H1 (cell line): ENCODE measurements at regions not wholly inside any gene's neighbourhood (a gene's known extent, or its start where the extent isn't known, plus 50 kb on each side); places are given as distances from the start of the nearest gene placed in this dataset.

Experiments
- CTCF ChIA-PET: fragments of 300-600 bp; sonication (Branson Sonifier 250); formaldehyde crosslinking; loops from one replicate; lab custom pipeline; 2021; ENCODE audit not compliant: partially characterized antibody; lab: Charles Lee
- POLR2A ChIA-PET: fragments of 300-600 bp; sonication (Branson Sonifier 250); formaldehyde crosslinking; loops from one replicate; lab custom pipeline; 2021; ENCODE audit warnings: inconsistent platforms; ENCODE audit not compliant: partially characterized antibody; lab: Charles Lee
- DNase-seq, 2 experiments: peaks; one replicate each; pipeline versions ENCODE4 v3.0.0 to v3.0.0-alpha.2; 2010 to 2022; ENCODE audit warnings: low spot score in 2 of 2, low read depth in 1 of 2, mixed read lengths in 1 of 2
- FAIRE-seq: peaks from 2 replicates; lab custom pipeline; 2011; peaks lifted over from hg19 to GRCh38; lab: Jason Lieb, UNC
- H2AFZ ChIP-seq: 2 replicates; pipeline ENCODE4 v1.8.1; 2012; ENCODE audit warnings: low read length, inconsistent platforms
- H2AK5ac ChIP-seq: 2 replicates; pipeline ENCODE4 v1.6.1; 2013; ENCODE audit warnings: low read depth, low read length
- H2BK120ac ChIP-seq: replicated peaks from 2 replicates; pipeline ENCODE3; 2013; ENCODE audit warnings: low read depth, low read length, inconsistent platforms
- H2BK12ac ChIP-seq: 2 replicates; pipeline ENCODE4 v1.6.1; 2013; ENCODE audit warnings: low read depth, low read length
- H2BK15ac ChIP-seq: 2 replicates; pipeline ENCODE4 v1.6.1; 2013; ENCODE audit warnings: low read length
- H2BK20ac ChIP-seq: 2 replicates; pipeline ENCODE4 v1.6.1; 2013; ENCODE audit warnings: low read length
- H2BK5ac ChIP-seq: 2 replicates; pipeline ENCODE4 v1.6.1; 2013; ENCODE audit warnings: low read depth, low read length
- H3K14ac ChIP-seq: 2 replicates; pipeline ENCODE4 v1.6.1; 2013; ENCODE audit warnings: inconsistent platforms; ENCODE audit not compliant: insufficient read length
- H3K18ac ChIP-seq: 2 replicates; pipeline ENCODE4 v1.6.1; 2013; ENCODE audit warnings: low read length; ENCODE audit errors: extremely low read depth
- H3K23ac ChIP-seq: 2 replicates; pipeline ENCODE4 v1.6.1; 2013; ENCODE audit warnings: inconsistent platforms; ENCODE audit not compliant: insufficient read length
- H3K23me2 ChIP-seq: 2 replicates; pipeline ENCODE4 v1.6.1; 2013; ENCODE audit warnings: low read depth, low read length
- H3K27ac ChIP-seq: 2 replicates; pipeline ENCODE4 v1.6.1; 2011; ENCODE audit warnings: low read depth, low read length, inconsistent platforms
- H3K27me3 ChIP-seq, 4 experiments: replicated peaks in 1 of 4; 1 replicate in 1 of 4; 2 replicates in 3 of 4; pipeline versions ENCODE4 v1.6.1 to v1.8.1; 2011 to 2013; ENCODE audit warnings: low read length in 3 of 4, mild to moderate bottlenecking in 3 of 4, inconsistent platforms in 2 of 4, mixed read lengths in 2 of 4, moderate library complexity in 1 of 4; ENCODE audit not compliant: control insufficient read depth in 3 of 4, insufficient read depth in 3 of 4; ENCODE audit errors: extremely low read depth in 1 of 4
- H3K36me3 ChIP-seq, 4 experiments: 2 replicates each; pipeline versions ENCODE4 v1.6.1 to v1.8.1; 2011 to 2013; ENCODE audit warnings: mild to moderate bottlenecking in 4 of 4, low read length in 3 of 4, moderate library complexity in 2 of 4, control low read depth in 1 of 4, inconsistent platforms in 1 of 4; ENCODE audit not compliant: insufficient read depth in 4 of 4, control insufficient read depth in 2 of 4
- H3K4ac ChIP-seq: replicated peaks from 2 replicates; pipeline ENCODE3; 2013; ENCODE audit warnings: low read length, low read depth, mixed read lengths, inconsistent platforms; ENCODE audit not compliant: insufficient read length
- H3K4me1 ChIP-seq, 4 experiments: replicated peaks in 1 of 4; 1 replicate in 1 of 4; 2 replicates in 3 of 4; pipeline versions ENCODE4 v1.6.1 to v1.8.1; 2011 to 2013; ENCODE audit warnings: low read length in 3 of 4, inconsistent platforms in 2 of 4, mixed read lengths in 1 of 4; ENCODE audit not compliant: insufficient read depth in 4 of 4, control insufficient read depth in 3 of 4
- H3K4me2 ChIP-seq, 2 experiments: 2 replicates each; pipeline versions ENCODE4 v1.6.1 to v1.8.1; 2011 to 2013; ENCODE audit warnings: low read depth in 2 of 2, low read length in 2 of 2, control low read depth in 1 of 2, inconsistent platforms in 1 of 2, mild to moderate bottlenecking in 1 of 2; ENCODE audit not compliant: insufficient read depth in 1 of 2
- H3K4me3 ChIP-seq, 4 experiments: fragments of 200-600, 300-600 bp in 1 of 4; sonication (generic), shearing (Covaris generic), sonication (Bioruptor Twin) in 1 of 4; 2 replicates each; pipeline versions ENCODE4 v1.5.1 to v1.8.1; 2011 to 2016; ENCODE audit warnings: low read length in 4 of 4, low read depth in 3 of 4, control low read depth in 2 of 4, inconsistent platforms in 2 of 4, mild to moderate bottlenecking in 2 of 4, mixed read lengths in 1 of 4, moderate library complexity in 1 of 4; ENCODE audit not compliant: insufficient read depth in 2 of 4; ENCODE audit errors: extremely low read depth in 1 of 4
- H3K56ac ChIP-seq: replicated peaks from 2 replicates; pipeline ENCODE3; 2013; ENCODE audit warnings: low read depth, mild to moderate bottlenecking, mixed read lengths, low read length, inconsistent platforms; ENCODE audit not compliant: insufficient read length
- H3K79me1 ChIP-seq: 2 replicates; pipeline ENCODE4 v1.6.1; 2013; ENCODE audit warnings: low read depth, low read length, control low read depth
- H3K79me2 ChIP-seq, 2 experiments: 2 replicates each; pipeline versions ENCODE4 v1.6.1 to v1.8.1; 2012 to 2013; ENCODE audit warnings: low read length in 2 of 2, mild to moderate bottlenecking in 2 of 2, inconsistent platforms in 1 of 2; ENCODE audit not compliant: insufficient read depth in 2 of 2, control insufficient read depth in 1 of 2
- H3K9ac ChIP-seq, 4 experiments: replicated peaks in 1 of 4; 1 replicate in 1 of 4; 2 replicates in 3 of 4; pipeline versions ENCODE4 v1.6.1 to v1.8.1; 2011 to 2013; ENCODE audit warnings: low read depth in 3 of 4, low read length in 3 of 4, control low read depth in 2 of 4, mild to moderate bottlenecking in 2 of 4, moderate library complexity in 2 of 4, inconsistent platforms in 1 of 4; ENCODE audit errors: extremely low read depth in 1 of 4
- H3K9me3 ChIP-seq, 2 experiments: 2 replicates each; pipeline versions ENCODE4 v1.6.1 to v1.8.1; 2012 to 2013; ENCODE audit warnings: mild to moderate bottlenecking in 2 of 2, moderate library complexity in 2 of 2, control low read depth in 1 of 2, inconsistent platforms in 1 of 2, low read depth in 1 of 2, low read length in 1 of 2, mixed read lengths in 1 of 2; ENCODE audit not compliant: insufficient read depth in 2 of 2
- H4K20me1 ChIP-seq, 2 experiments: replicated peaks in 1 of 2; 2 replicates each; pipeline versions ENCODE3 to v1.8.1; 2011 to 2013; ENCODE audit warnings: inconsistent platforms in 2 of 2, low read length in 2 of 2, mild to moderate bottlenecking in 1 of 2; ENCODE audit not compliant: insufficient read depth in 2 of 2, control insufficient read depth in 1 of 2
- H4K5ac ChIP-seq: 2 replicates; pipeline ENCODE4 v1.6.1; 2013; ENCODE audit warnings: low read length, low read depth, mixed read lengths, inconsistent platforms; ENCODE audit not compliant: insufficient read length
- H4K8ac ChIP-seq: 2 replicates; pipeline ENCODE4 v1.8.0; 2013; ENCODE audit warnings: mild to moderate bottlenecking, moderate library complexity, low read length, inconsistent platforms; ENCODE audit not compliant: insufficient read depth; ENCODE audit errors: extremely low read depth
- H4K91ac ChIP-seq: replicated peaks from 2 replicates; pipeline ENCODE3; 2013; ENCODE audit warnings: low read length, mixed read lengths, inconsistent platforms; ENCODE audit not compliant: insufficient read length
- KDM4A ChIP-seq: IDR thresholded peaks from one replicate; pipeline ENCODE4 v1.7.1; 2012; ENCODE audit warnings: low read depth, mild to moderate bottlenecking, moderate library complexity, low read length, inconsistent platforms; ENCODE audit not compliant: severe bottlenecking
- NANOG ChIP-seq: IDR thresholded peaks from 2 replicates; pipeline ENCODE4 v1.6.1; 2011; ENCODE audit warnings: low read length, low read depth, mild to moderate bottlenecking, inconsistent platforms; ENCODE audit not compliant: insufficient read depth, poor library complexity, severe bottlenecking
- SAP30 ChIP-seq: fragments of 300-600 bp; sonication (generic); IDR thresholded peaks from 2 replicates; pipeline ENCODE4 v1.7.1; 2012; ENCODE audit warnings: low read length, moderate library complexity, mild to moderate bottlenecking, inconsistent platforms; ENCODE audit not compliant: insufficient read depth, insufficient replicate concordance
- USF2 ChIP-seq: IDR thresholded peaks from 2 replicates; pipeline ENCODE4 v1.6.1; 2011; ENCODE audit warnings: low read length, improper control_type of control experiment
- WGBS, 2 experiments: shearing (Covaris generic) in 1 of 2; methylation state at CpG; one replicate each; pipeline versions ENCODE4 v1.1.6 to v1.1.7; 2013 to 2015; ENCODE audit warnings: low lambda C conversion rate in 2 of 2, mixed read lengths in 2 of 2, inconsistent platforms in 1 of 2, low coverage in 1 of 2, missing lambda C conversion rate in 1 of 2; ENCODE audit not compliant: insufficient replicate concordance in 2 of 2, insufficient coverage in 1 of 2, insufficient read length in 1 of 2; ENCODE audit errors: extremely low coverage in 1 of 2, missing lambda C conversion rate in 1 of 2; 5-methylcytosine and 5-hydroxymethylcytosine counted together
- TF ChIP-seq, protein P1 (sequence below): IDR thresholded peaks from 2 replicates; pipeline ENCODE4 v1.6.1; 2012; ENCODE audit warnings: inconsistent platforms
- TF ChIP-seq, protein P2 (sequence below): IDR thresholded peaks from 2 replicates; pipeline ENCODE4 v1.6.1; 2012; ENCODE audit warnings: inconsistent platforms

GRCh38 chr12:58087423-58088127 is 146.2 kb downstream of the ATP23 start:
- TF ChIP-seq KDM4A = no peak
- TF ChIP-seq, protein P1, sequence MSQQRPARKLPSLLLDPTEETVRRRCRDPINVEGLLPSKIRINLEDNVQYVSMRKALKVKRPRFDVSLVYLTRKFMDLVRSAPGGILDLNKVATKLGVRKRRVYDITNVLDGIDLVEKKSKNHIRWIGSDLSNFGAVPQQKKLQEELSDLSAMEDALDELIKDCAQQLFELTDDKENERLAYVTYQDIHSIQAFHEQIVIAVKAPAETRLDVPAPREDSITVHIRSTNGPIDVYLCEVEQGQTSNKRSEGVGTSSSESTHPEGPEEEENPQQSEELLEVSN = peak; percentile 58; the same call in 1 of the 2 replicates
- TF ChIP-seq SAP30 = no peak
- no peak for TF ChIP-seq NANOG
- TF ChIP-seq USF2 = peak; percentile 22; the same call in 1 of the 2 replicates
- TF ChIP-seq, protein P2, sequence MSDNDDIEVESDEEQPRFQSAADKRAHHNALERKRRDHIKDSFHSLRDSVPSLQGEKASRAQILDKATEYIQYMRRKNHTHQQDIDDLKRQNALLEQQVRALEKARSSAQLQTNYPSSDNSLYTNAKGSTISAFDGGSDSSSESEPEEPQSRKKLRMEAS = peak; percentile 29; the same call in 1 of the 2 replicates
- no peaks in the 10 kb centered on the region for H3K79me2 ChIP-seq
- 65% methylated on average over 11 of the region's 11 CpGs; no CpG with 5 or more reads in 1 of the 2 experiments for WGBS, 2 experiments
- no peaks in the 10 kb centered on the region for H3K23me2 ChIP-seq
- no peaks in the 10 kb centered on the region for H3K27me3 ChIP-seq
- no peaks in the 10 kb centered on the region for H4K20me1 ChIP-seq
- no peak overlapping the region for H2BK20ac ChIP-seq
- no peak overlapping the region for H4K91ac ChIP-seq
- no peak overlapping the region for H3K23ac ChIP-seq
- H3K56ac ChIP-seq = no peak overlapping the region
- H3K18ac ChIP-seq = no peak overlapping the region; the same call in 1 of the 2 replicates
- no peak overlapping the region for H2AK5ac ChIP-seq
- no peak overlapping the region for H3K27ac ChIP-seq
- H3K9me3 ChIP-seq = no peaks in the 10 kb centered on the region; a peak in 1 of 4 replicates
- no peak overlapping the region for H3K4me3 ChIP-seq
- no peak overlapping the region for H2BK15ac ChIP-seq
- H3K79me1 ChIP-seq = no peaks in the 10 kb centered on the region
- ChIA-PET CTCF (interaction anchor here (0.9 kb wide), 1 partner anchor 18 kb away, joined by 3 read pairs; no protein-coding TSS in a partner anchor), POLR2A (no interaction called here)
- DNase-seq (no peak), FAIRE-seq (no peak)
- no peak overlapping the region for H4K5ac ChIP-seq
- H3K4ac ChIP-seq = no peak overlapping the region
- H2AFZ ChIP-seq = peak overlapping the region; percentile 28; the same call in 1 of the 2 replicates
- H2BK12ac ChIP-seq = no peak overlapping the region
- no peak overlapping the region for H3K14ac ChIP-seq
- H2BK120ac ChIP-seq = no peak overlapping the region
- no peak overlapping the region for H2BK5ac ChIP-seq
- H3K36me3 ChIP-seq = no peaks in the 10 kb centered on the region
- H4K8ac ChIP-seq = no peak overlapping the region
- no peak overlapping the region for H3K9ac ChIP-seq
- 0 out of 7 replicates have a peak, but pooled peaks cover 0 to 4% (median 0%) of the 10 kb centered on the region in 4 experiments for H3K4me1 ChIP-seq
- H3K4me2 ChIP-seq = no peak overlapping the region
